ENCODE measurements at regions not wholly inside any gene's neighbourhood (a gene's known extent, or its start where the extent isn't known, plus 50 kb on each side); places are given as distances from the start of the nearest gene placed in this dataset.
"Not testable (repeated sequence)": the region's sequence is repeated elsewhere in the genome, so short reads cannot be mapped to it uniquely, and the experiment has no call there.

DNA sequence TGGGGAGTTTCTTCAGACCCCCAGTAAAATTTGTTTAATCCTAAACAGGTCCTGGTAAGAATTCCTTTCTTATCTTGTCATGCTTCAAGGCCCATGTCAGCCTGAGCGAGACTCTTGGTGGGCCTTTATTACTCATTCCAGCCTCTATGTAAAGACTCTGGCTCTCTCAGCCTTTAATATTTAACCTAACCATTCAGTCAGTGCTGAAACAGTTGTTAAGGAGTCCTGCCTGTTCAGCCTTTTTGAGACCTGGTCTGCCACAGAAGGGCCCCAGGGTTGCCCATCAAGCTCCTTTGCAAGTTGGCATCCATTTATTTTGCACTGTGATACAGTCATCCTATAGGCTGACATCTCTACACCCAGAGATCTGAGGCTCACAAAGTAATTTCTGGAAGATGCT lies 107.7 kb upstream of the VANGL1 start:
- no peak for DNase-seq (ENCODE audit: low read depth)

DNA sequence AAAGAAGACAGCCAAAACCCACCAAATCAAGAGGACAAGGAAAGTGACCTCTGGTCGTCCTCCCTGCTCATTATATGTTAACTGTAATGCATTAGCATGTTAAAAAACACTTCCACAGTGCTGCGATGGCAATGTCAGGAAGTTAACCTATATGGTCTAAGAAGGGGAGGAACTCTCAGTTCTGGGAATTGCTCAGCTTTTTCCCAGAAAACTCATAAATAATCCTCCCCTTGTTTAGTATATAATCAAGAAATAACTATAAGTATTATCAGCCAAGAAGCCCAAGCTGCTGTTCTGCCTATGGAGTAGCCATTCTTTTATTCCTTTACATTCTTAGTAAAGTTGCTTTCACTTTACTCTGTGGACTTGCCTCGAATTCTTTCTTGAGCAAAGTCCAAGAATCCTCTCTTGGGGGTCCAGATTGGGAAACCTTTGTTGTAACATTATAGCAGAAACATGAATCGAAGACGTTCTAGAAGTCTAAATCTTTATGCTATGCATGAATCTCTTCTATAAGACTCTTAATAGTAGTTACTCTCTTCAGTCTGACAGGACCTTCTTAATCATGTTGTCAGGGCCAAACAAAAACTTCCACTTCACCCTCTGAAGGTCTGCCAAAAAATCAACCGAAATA lies 110.0 kb upstream of the VANGL1 start:
- DNase-seq (ENCODE audit: low read depth) = no peak

DNA sequence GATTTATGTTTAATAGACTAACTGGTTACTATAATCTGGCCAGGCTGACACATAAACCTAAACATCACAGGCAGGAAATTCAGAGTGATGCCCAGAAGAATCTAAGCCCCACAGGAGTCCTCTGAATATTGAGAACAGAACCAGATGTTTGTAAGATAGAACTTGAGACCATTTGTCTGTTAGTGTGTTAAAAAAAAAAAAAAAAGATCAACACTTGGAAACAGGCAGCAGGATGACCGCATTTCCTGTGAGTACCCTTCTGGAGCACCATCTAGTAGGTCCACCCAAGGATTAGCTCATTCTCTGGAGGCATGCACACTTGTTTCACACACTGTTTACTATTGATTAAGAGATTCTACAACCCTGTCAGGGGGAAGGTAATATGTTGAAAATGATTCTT lies 111.4 kb upstream of the VANGL1 start:
- peak; percentile 82 for DNase-seq (ENCODE audit: low read depth)

DNA sequence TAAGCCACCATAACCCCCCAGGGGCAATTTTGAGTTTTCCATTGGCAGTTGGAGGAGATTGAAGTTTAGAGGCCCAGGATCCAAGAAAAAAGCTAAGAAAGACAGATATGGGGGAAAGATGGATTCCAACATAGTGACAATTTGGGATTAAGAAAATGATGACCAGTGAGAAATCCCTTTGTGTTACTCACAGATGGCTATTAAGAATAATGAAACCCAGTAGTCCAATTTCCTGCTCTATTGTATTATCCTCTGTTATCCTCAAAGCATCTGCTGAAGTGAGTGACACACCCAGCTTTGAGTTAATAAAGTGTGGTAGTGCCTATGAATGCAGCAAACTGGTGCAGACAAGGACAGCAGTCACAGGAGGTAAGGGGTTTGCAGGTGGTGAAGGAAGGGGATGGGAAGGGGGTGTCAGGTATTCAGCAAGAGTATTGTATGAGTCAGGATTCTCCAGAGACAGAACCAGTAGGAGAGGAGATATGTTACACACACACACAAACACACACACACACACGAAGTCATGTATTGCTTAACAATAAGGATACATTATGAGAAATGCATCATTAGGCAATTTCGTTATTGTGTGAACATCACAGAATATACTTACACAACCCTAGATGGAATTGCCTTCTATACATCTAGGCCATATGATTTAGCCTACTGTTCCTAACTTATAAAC lies 112.4 kb upstream of the VANGL1 start:
- DNase-seq (ENCODE audit: low read depth) = peak; percentile 19

DNA sequence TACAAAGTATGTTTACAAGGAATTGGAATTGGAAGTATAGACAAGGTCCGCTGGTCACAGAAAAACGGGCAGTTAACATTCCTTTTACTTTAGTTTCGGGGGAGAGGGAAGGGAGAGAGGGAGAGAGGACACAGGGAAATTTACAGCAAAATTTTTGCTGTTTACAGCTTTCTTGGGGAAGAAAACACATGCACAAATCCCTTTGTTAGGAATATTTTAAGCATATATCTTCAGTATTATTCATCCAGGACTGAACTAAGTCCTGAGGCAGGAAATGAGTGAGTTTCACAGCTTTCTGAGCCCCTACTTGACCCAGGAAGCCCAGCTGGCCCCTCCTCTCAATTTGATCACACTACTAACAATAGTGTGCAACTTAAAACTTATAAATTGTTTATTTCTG lies 113.4 kb upstream of the VANGL1 start:
- peak; percentile 22 for DNase-seq (ENCODE audit: low read depth)

DNA sequence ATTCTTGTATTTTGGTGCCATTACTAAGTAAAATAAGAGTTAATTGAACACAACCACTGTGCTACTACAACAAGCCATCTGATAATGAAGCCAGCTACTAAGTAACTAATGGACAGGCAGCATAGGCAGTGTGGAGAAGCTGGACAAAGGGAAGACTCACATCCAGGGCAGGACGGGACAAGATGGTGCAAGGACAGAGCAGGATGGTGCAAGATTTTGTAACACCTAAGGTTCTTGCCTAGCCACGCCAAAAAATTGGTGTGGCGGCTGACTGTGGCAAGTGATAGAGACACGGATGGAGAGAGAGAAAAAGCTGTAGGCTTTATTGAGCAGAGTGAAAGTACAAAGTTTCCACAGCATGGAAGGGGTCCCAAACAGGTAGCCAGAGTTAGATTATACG lies 114.0 kb upstream of the VANGL1 start:
- no peak for DNase-seq (ENCODE audit: low read depth)

DNA sequence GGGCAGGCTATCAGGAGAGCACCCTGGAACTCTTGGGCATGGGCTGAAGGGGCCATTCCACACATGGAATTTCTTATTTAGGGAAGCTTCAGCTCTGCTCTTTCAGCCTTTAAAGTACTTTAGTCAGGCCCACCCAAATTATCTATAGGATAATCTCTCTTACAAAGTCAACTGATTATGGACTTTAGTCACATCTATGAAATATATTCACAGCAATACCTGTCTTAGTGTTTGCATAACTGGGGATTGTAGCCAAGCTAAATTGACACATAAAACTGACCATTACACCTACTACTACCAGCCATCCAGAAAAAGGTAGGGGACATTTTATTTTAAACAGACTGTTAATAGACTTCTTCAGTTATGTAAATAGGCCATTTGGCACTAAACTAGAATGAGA lies 114.9 kb upstream of the VANGL1 start:
- no peak for DNase-seq (ENCODE audit: low read depth)

DNA sequence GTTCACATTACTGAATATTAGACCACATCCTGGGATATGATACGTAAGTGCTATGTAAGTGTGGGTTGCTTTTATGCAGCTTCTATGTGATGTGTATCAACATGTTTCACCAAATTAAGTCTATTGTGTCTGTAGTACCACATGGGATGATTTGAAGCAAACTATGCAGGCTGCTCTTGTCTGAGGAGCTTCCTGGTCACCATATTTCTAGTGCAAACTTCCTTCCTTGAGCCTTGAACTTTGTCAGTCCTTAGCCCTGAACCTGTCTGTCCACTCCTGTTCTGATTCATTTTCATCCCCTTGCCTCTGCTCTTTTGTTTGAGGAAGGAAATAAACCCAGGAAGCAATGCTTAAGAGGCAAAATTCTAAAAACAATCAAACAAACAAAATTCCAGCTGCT lies 117.5 kb upstream of the VANGL1 start:
- no peak for DNase-seq (ENCODE audit: low read depth)

DNA sequence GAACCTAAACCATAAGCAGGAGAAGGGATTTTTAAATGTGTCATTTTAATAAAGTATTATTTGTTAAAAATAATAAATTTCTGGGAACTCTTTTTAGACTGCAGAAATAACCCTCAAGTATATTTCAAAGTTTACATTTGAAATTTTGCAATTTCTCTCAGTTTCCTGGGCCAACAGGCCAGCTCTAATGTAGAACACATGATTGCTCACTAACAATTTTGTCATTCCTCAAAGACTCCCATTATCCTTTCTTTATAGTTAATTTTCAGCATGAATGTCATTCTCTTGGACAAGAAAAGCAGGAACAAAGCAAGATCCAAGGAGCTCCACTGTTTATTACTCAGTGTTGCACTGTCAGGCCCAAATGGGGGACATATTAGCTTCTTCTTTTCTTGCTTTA lies 119.4 kb upstream of the VANGL1 start:
- DNase-seq (ENCODE audit: low read depth) = no peak

DNA sequence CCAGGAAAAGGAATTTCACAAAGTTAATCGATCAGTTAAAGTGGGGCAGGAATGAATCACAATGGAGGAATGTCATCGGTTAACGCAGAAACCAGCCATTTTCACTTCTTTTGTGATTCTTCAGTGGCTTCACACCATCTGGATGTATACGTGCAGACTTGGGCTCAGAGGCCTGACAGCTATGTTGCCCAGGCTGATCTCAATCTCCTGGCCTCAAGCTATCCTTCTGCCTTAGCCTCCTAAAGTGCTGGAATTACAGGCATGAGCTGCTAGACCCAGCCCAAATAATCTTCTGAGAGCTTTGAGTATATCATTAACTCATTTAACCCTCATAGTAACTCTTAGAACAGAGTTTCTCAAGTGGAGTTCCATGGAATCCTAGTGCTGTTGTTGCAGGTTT lies 126.5 kb upstream of the VANGL1 start:
- DNase-seq (ENCODE audit: low read depth) = no peak

DNA sequence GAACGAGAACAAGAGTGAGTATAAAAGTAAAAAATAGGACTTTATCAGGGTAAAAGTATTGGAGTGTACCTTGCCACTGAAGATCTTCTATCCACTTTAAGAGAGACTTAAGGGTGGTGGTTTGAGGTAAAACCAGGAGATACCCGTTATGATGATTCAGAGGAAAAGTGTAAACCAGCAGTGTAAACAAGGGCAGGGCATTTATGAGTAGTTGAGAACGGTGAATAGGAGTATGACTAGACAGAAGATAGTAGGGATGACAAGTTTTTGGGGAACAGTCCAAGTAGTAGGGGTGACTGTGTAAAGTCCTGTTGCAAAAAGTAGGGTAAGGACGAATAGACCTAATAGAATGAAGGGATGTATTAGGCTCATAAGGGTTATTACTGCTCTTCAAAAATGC lies 131.5 kb upstream of the VANGL1 start:
- peak; percentile 24 for DNase-seq (ENCODE audit: low read depth)

DNA sequence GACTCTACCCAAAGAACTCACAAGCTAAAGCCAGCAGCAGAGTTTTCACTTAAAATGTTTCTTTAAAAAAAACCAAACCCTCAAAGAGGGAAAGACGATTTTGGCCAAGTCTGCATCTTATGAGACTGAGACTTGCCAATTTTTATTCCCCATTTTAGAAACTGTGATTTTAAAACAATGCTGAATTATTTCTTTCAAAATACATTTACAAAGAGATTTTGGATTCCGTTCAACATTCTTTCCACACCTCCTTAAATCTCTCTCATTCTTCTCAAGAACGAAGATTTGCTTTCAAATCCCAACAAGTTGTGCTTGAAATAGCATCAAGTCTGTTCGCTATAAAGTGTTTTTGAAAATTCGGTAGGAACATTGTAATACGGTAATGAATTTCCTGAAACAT lies 133.9 kb upstream of the VANGL1 start:
- DNase-seq (ENCODE audit: low read depth) = no peak

DNA sequence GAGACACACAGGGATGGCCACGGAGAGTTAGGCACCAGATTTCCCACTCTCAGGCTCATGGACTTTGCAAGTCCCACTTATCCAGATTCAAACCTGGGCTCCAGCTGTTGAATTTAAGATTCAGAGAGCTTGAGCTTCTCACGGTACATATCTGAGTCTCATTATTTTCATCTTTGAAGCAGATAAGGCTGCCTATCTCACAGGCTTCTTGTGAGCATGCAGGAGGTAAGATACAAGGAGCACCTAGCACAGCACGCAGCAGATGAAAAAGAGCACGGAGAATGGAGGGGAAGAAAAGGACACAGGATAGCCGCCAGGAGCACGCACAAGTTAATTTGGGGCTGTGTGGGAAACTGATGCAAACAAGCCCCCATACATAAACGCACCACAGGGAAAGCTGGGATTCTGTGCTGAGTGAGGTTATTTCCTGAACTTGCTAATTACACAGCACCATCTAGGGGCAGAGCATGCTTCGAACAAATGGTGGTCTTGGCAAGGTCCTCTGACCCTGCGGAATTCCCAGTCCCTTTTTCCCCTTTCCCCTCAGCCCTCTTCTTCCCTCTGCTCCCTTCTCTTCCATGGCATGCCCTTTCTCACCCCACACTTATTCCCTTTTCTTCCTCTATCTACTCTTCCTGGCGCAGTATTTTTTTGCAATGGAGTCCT lies 134.7 kb upstream of the VANGL1 start:
- DNase-seq (ENCODE audit: low read depth) = peak; percentile 72

DNA sequence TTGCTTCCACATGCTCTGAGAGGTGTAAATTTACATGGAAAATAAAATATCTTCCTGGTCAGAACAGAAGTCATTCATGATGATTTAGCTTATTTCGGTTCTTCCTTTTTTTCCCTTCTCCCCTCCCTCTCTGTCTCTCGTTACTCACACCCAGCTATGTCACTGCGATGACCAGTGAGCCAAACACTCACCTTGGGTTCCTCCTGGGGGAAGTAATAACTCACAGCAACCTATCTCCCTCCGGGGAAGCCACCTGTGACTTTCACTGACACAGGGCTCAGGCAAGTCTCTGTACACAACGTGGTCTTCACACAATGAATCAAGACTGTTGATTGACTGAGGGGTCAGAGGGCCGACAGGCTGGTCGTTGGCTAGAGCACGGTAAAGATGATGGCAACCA lies 135.3 kb upstream of the VANGL1 start:
- DNase-seq (ENCODE audit: low read depth) = no peak

DNA sequence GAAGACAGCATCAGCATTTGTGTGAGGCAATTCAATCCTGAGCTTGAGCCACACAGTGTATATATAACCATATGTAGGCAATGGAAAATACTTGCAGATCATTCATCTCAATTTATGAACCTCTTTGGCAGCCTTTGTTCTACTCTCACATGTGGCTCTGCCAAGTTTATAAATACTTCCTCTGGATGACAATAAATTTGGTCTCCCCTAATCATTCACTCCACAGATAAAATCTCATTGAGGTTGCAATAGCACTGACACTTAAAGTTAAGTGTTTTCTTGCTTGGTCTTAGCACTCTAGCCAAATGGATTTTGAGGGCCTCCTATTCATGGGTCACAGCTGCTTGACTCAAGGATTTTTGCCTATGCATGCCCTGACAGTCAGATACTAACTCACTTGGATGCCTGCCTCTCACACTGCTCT lies 136.6 kb upstream of the VANGL1 start:
- peak; percentile 65 for DNase-seq (ENCODE audit: low read depth)

DNA sequence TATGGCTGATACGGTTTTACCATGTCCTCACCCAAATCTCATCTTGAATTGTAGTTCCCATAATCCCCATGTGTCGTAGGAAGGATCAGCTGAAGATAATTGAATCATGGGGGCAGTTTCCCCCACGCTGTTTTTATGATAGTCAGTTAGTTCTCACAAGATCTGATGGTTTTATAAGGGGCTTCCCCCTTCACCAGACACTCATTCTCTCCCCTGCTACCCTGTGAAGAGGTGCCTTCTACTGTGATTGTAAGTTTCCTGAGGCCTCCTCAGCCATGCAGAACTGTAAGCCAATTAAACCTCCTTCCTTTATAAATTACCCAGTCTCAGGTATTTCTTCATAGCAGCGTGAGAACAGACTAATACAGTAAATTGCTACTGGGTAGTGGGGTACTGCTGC lies 139.6 kb upstream of the VANGL1 start:
- not testable (repeated sequence) for DNase-seq (ENCODE audit: low read depth)

DNA sequence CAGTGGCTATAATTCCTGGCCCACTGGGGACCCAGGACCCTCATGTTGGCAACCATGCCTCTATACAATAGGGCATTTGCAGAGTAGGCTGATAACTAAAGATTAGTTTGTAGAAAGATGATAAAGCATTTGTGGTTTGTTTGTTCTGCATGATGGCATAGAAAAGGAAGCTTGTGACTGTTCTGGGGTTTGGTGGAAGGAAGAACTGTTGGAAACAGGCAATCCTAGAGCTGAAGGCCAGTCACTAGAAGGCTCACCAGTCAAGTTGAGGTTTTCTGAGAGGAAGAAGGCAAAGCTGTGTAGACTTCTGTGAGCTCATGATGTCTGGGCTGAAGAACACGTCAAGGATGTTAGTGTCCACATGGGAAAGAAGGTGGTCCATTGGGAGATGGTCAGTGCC lies 140.3 kb upstream of the VANGL1 start:
- DNase-seq (ENCODE audit: low read depth) = peak; percentile 46

DNA sequence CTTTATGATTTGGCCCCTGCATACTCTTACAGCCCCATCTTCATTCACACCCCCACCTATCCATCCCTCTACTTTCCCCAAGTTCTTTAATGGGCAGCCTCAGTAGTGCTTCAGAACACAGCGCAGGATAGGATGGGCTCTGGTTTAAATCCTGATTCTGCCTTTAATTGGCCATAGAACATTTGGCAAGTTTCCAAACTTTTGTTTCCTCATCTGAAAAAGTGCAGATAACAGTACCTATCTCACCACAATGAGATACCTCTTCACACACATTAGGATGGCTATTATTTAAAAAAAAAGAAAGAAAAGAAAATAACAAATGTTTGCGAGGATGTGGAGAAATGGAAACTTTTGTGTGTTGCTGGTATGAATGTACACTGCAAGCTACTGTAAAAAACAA lies 142.5 kb upstream of the VANGL1 start:
- DNase-seq (ENCODE audit: low read depth) = no peak

DNA sequence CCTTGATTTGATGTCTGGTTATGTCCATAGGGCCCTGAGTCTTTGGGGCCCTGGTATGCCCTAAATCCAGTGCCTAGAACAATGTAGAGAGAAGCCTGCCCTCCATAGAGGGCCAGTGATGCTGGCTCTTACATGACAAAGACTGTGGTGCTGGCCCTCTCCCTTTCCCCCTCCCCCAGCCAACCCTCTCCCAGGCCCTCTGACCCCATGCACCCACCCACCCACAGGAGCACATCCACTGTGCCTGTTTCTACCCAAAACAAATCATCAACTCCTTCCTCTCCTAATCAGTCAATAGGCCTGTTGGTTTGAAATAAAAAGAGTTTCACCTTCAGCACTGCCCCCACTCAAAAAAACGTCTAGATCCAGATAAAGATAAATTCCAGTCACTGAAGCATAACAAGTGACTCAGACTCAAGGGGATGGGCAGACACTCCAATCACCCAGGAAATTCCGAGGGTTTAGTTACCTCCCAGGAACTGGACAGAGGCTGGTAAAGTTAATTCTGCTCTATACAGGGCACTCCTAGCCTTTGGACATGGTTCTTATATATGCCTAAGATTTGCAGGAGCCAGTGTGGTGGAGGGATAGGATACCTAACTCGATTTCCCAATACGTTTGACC lies 144.8 kb upstream of the VANGL1 start:
- DNase-seq (ENCODE audit: low read depth) = peak; percentile 93

DNA sequence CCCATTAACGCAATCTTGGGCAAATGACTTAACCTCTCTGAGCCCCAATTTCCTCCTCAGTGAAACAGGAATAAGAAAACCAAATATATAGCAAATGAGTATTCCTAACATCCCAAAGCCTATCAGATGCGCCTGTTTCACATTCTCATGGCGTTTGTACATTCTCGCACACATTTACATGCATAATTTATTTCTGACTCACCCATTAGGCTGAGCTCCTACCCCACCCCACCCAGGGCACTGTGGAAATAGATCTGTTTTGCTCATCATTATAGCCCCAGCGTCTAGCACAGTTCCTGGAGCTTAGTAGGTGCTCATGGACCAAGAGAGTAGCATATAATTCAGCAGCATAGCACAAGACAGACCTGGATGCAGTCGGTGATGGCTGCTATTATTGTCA lies 146.1 kb upstream of the VANGL1 start:
- peak; percentile 95 for DNase-seq (ENCODE audit: low read depth)

DNA sequence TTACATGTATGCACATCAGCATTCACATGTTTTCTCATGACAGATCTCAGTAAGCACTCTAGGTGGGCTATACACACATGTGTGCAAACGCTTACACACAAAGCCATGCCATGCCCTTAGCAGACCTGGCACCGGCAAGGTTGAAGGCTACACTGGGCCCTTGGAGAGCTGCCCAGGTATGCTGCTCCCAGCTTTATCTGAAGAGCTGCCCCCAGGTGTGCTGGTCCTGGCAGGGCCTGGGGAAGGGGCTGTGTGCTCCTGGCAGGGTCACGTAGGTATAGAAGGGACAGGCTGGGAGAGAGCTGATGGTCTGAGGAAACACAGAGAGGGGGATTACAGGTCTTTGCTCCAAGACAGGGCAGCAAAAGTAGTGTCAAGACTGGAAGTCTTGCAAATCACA lies 146.7 kb upstream of the VANGL1 start:
- no peak for DNase-seq (ENCODE audit: low read depth)

DNA sequence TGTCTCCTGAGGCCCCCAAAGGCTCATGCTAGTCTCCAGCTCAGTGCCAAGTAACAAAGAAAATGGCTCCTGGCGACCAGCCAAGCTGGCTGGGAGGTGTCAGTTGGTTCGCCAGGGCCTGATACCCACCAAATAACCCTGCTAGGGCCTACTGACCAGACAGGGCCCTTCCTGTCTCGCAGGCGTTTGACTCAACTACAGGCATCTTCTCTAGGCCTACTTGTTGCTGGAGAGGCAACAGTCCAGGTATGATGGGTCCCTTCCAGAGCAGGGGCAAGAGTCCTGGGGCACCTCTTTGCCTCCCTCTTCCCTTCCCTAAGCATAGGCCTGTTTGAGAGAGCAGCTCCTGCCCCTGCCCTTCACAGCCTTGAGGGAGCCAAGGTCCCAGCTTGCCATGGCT lies 147.9 kb upstream of the VANGL1 start:
- no peak for DNase-seq (ENCODE audit: low read depth)

DNA sequence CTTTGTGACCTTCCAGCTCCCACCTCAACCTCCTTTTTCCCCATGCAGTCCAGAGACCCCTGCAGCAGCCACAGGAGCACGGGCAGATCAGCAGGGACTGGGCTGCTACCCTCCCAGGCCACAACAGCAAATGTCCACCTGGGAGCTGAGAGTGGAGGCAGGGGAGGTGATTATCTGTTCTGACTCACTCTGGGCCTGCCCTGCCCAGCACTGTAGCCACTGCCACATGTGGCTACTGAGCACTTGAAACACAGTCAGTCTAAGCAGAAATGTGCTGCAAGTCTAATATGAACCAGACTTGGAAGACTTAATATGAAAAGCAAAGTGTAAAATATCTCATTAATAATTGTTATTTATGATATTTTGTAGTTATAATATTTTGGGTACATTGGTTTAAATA lies 148.9 kb upstream of the VANGL1 start:
- DNase-seq (ENCODE audit: low read depth) = peak; percentile 64
